22Rv1 (cell line): ENCODE measurements at regions not wholly inside any gene's neighbourhood (a gene's known extent, or its start where the extent isn't known, plus 50 kb on each side); places are given as distances from the start of the nearest gene placed in this dataset.

Source experiments
- H3K27ac ChIP-seq: fragments of 450-650 bp; 2 replicates; pipeline ENCODE4 v1.5.1; 2017
- CTCF ChIP-seq: fragments of 450-650 bp; IDR thresholded peaks from 2 replicates; pipeline ENCODE4 v1.5.1; 2017; ENCODE audit warnings: mild to moderate bottlenecking
- ZFX ChIP-seq: fragments of 450-650 bp; IDR thresholded peaks from 2 replicates; pipeline ENCODE4 v1.6.1; 2017; ENCODE audit warnings: antibody characterized with exemption, borderline replicate concordance

- H3K27ac ChIP-seq, result no peak overlapping the region
- TF ChIP-seq ZFX, result no peak
- TF ChIP-seq CTCF, result no peak
These were observed 178.3 kb downstream of the EFNB2 start for GRCh38 chr13:106357198-106357597.

GRCh38 chr13:106355866-106356265 is 179.6 kb downstream of the EFNB2 start:
- TF ChIP-seq ZFX, result no peak
- no peak for TF ChIP-seq CTCF
- H3K27ac ChIP-seq, result no peak overlapping the region

- TF ChIP-seq ZFX (no peak), CTCF (no peak)
- H3K27ac ChIP-seq, result no peak overlapping the region
These were observed 180.5 kb downstream of the EFNB2 start for GRCh38 chr13:106354961-106355360.

GRCh38 chr13:106352850-106353249 is 182.6 kb downstream of the EFNB2 start:
- H3K27ac ChIP-seq, result no peak overlapping the region
- no peak for TF ChIP-seq CTCF
- no peak for TF ChIP-seq ZFX

GRCh38 chr13:106351251-106351650 is 184.2 kb downstream of the EFNB2 start:
- TF ChIP-seq ZFX (no peak), CTCF (no peak)
- no peak overlapping the region for H3K27ac ChIP-seq

- no peak overlapping the region for H3K27ac ChIP-seq
- no peak for TF ChIP-seq ZFX
- TF ChIP-seq CTCF, result no peak
These were observed 185.3 kb downstream of the EFNB2 start for GRCh38 chr13:106350208-106350607.

GRCh38 chr13:106349080-106349931 is 186.2 kb downstream of the EFNB2 start:
- no peak overlapping the region for H3K27ac ChIP-seq
- TF ChIP-seq ZFX (no peak), CTCF (no peak)
